Testis (tissue), 2 donors: ENCODE measurements at regions not wholly inside any gene's neighbourhood (a gene's known extent, or its start where the extent isn't known, plus 50 kb on each side); places are given as distances from the start of the nearest gene placed in this dataset.

Experiments
- POLR2A ChIP-seq: fragments of 450-650 bp; IDR thresholded peaks from one replicate; pipeline ENCODE4 v1.6.1; 2017; ENCODE audit warnings: antibody characterized with exemption, mild to moderate bottlenecking, moderate library complexity
- TF ChIP-seq, protein P1 (sequence below), 3 experiments: fragments of 450-650 bp in 2 of 3; fragments of 200-600 bp in 1 of 3; sonication (generic) in 1 of 3; IDR thresholded peaks; one replicate each; pipeline ENCODE4 v1.5.1; 2016 to 2019; ENCODE audit warnings: antibody characterized with exemption in 3 of 3, mild to moderate bottlenecking in 2 of 3, moderate library complexity in 1 of 3

DNA sequence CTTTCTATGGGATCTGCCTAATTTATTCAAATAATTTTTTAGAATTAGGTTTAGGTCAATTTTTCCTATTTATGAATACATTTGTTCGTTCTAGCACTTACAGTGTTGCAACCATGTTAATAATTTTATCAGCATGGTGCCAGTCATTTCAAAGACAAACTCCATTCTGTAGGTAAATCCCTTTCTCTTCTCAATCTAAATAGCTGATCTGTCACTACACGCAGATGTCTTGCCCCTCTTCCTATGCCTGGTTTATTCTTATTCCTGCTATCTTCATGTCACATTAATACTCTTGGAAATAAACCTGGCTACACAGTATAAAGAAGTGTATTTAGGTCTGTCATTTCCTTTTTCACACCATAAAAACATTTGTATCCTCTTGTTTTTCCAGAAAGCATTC is 1172.4 kb downstream of the BRINP3 start:
- no peak for TF ChIP-seq POLR2A
- TF ChIP-seq, protein P1, sequence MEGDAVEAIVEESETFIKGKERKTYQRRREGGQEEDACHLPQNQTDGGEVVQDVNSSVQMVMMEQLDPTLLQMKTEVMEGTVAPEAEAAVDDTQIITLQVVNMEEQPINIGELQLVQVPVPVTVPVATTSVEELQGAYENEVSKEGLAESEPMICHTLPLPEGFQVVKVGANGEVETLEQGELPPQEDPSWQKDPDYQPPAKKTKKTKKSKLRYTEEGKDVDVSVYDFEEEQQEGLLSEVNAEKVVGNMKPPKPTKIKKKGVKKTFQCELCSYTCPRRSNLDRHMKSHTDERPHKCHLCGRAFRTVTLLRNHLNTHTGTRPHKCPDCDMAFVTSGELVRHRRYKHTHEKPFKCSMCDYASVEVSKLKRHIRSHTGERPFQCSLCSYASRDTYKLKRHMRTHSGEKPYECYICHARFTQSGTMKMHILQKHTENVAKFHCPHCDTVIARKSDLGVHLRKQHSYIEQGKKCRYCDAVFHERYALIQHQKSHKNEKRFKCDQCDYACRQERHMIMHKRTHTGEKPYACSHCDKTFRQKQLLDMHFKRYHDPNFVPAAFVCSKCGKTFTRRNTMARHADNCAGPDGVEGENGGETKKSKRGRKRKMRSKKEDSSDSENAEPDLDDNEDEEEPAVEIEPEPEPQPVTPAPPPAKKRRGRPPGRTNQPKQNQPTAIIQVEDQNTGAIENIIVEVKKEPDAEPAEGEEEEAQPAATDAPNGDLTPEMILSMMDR (IDR thresholded peaks at IDR 0.05): no peak
